ENCODE measurements at regions not wholly inside any gene's neighbourhood (a gene's known extent, or its start where the extent isn't known, plus 50 kb on each side); places are given as distances from the start of the nearest gene placed in this dataset.

DNA sequence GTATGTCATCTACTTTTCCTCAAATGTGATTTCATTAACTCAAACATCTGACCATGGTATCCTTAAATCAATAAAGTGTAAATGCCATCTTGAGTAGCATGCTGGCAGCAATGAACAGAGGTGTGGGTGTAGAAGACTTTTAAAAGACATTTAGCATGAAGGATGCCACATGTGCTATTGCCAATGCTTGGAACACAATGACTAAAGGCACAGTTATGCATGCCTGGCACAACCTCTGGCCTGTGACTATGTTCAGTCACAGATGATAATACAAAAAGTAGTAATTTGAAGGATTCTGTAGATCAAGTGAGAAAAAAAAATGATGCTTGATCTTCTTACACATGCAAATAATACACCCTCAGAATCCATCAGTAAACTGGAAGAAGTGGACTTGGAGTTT lies 938.9 kb upstream of the ADGRL4 start:
- TF ChIP-seq TCF7L2 (IDR thresholded peaks at IDR 0.05; ENCODE audit: low read depth, low read length): no peak
- no peak for TF ChIP-seq ZNF292 (CRISPR knock-in tag; IDR thresholded peaks at IDR 0.05; ENCODE audit: borderline replicate concordance, low read depth)
- TF ChIP-seq EZH2 (conservative IDR thresholded peaks at IDR 0.05; ENCODE audit: low read depth, low read length): no peak
- no peak for TF ChIP-seq ARNT2 (CRISPR knock-in tag; IDR thresholded peaks at IDR 0.05; ENCODE audit: low read depth)
- TF ChIP-seq SMC3 (IDR thresholded peaks at IDR 0.05; ENCODE audit: low read length): no peak
- TF ChIP-seq, protein P1, sequence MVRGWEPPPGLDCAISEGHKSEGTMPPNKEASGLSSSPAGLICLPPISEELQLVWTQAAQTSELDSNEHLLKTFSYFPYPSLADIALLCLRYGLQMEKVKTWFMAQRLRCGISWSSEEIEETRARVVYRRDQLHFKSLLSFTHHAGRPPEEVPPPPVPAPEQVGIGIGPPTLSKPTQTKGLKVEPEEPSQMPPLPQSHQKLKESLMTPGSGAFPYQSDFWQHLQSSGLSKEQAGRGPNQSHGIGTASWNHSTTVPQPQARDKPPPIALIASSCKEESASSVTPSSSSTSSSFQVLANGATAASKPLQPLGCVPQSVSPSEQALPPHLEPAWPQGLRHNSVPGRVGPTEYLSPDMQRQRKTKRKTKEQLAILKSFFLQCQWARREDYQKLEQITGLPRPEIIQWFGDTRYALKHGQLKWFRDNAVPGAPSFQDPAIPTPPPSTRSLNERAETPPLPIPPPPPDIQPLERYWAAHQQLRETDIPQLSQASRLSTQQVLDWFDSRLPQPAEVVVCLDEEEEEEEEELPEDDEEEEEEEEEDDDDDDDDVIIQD (CRISPR knock-in tag; IDR thresholded peaks at IDR 0.05; ENCODE audit: low read depth): no peak
- TF ChIP-seq, protein P2, sequence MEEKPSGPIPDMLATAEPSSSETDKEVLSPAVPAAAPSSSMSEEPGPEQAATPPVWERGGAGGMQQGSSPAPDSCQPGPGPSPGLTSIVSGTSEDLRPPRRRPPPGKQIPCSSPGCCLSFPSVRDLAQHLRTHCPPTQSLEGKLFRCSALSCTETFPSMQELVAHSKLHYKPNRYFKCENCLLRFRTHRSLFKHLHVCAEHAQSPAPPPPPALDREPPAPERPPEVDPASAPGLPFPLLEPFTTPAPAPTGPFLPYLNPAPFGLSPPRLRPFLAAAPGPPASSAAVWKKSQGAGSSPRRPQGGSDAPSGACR (CRISPR knock-in tag; IDR thresholded peaks at IDR 0.05): no peak
- TF ChIP-seq, protein P3, sequence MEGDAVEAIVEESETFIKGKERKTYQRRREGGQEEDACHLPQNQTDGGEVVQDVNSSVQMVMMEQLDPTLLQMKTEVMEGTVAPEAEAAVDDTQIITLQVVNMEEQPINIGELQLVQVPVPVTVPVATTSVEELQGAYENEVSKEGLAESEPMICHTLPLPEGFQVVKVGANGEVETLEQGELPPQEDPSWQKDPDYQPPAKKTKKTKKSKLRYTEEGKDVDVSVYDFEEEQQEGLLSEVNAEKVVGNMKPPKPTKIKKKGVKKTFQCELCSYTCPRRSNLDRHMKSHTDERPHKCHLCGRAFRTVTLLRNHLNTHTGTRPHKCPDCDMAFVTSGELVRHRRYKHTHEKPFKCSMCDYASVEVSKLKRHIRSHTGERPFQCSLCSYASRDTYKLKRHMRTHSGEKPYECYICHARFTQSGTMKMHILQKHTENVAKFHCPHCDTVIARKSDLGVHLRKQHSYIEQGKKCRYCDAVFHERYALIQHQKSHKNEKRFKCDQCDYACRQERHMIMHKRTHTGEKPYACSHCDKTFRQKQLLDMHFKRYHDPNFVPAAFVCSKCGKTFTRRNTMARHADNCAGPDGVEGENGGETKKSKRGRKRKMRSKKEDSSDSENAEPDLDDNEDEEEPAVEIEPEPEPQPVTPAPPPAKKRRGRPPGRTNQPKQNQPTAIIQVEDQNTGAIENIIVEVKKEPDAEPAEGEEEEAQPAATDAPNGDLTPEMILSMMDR (CRISPR knock-in tag; IDR thresholded peaks at IDR 0.05): no peak
- no peak for TF ChIP-seq ZFP1 (CRISPR knock-in tag; IDR thresholded peaks at IDR 0.05)
- no peak for TF ChIP-seq ZNF354B (CRISPR knock-in tag; IDR thresholded peaks at IDR 0.05)
- no peak for TF ChIP-seq ZNF543 (CRISPR knock-in tag; IDR thresholded peaks at IDR 0.05)
- no peak for TF ChIP-seq POLR2A (IDR thresholded peaks at IDR 0.05; ENCODE audit: insufficient read depth in 1 of 2, low read depth in 2 of 2, low read length in 2 of 2)
- no peak for TF ChIP-seq HCFC1 (IDR thresholded peaks at IDR 0.05; ENCODE audit: low read depth, low read length)

All from HepG2 (cell line).